22Rv1 (cell line): ENCODE measurements at regions not wholly inside any gene's neighbourhood (a gene's known extent, or its start where the extent isn't known, plus 50 kb on each side); places are given as distances from the start of the nearest gene placed in this dataset.

Experiments
- CTCF ChIP-seq: fragments of 450-650 bp; IDR thresholded peaks from 2 replicates; pipeline ENCODE4 v1.5.1; 2017; ENCODE audit warnings: mild to moderate bottlenecking
- ZFX ChIP-seq: fragments of 450-650 bp; IDR thresholded peaks from 2 replicates; pipeline ENCODE4 v1.6.1; 2017; ENCODE audit warnings: antibody characterized with exemption, borderline replicate concordance

- TF ChIP-seq CTCF, result no peak
- no peak for TF ChIP-seq ZFX
These were observed 229.4 kb downstream of the CD47 start for GRCh38 chr3:107861422-107861821.
